CD4-positive, alpha-beta T cell treated with Interleukin-2 at 100 ng/mL for 4 hours (primary cell): ENCODE measurements at regions not wholly inside any gene's neighbourhood (a gene's known extent, or its start where the extent isn't known, plus 50 kb on each side); places are given as distances from the start of the nearest gene placed in this dataset.
"Not testable (repeated sequence)": the region's sequence is repeated elsewhere in the genome, so short reads cannot be mapped to it uniquely, and the experiment has no call there.

Experiments used
- DNase-seq: peaks from one replicate; pipeline ENCODE4 v3.0.0-alpha.2; 2020; ENCODE audit warnings: low spot score

DNA sequence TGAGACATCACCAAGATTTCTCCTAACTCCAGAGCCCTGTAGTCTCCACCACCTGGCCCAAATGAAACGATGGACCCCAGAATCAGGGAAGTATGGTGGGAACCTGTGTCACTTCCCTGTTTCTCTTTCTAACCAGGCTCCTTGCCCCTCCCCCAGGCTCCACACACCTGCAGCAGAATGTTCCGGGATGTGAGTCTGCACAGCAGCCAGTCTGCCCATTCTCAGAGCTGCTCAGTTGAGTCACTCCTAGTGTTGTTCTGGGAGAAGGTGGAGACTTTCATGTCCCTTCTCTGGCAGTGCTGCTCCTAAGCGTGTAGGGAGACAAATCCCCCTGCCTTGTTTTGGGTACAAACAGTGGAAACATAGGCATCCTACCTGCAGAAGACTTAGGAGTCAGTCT lies 76.0 kb upstream of the XPA start:
- DNase-seq: no peak

DNA sequence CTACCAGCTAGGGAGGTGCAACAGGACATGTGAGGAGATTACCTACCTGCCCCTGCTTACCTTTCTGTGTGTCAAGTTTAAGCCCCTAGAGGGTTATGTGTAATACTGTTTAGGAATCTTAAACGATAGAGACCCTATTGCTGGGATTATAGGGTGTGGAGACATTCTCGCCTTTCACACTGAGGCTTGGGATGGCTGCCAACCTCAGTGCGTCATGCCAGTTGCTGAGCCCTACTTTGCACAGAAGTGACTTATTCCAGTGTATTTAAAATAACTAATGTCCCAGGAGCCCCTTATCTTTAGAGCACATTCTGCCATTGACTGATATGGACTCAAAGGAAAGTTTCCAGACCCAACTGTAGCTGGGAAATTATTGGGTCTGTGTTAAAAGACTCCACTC lies 76.6 kb upstream of the XPA start:
- no peak for DNase-seq

DNA sequence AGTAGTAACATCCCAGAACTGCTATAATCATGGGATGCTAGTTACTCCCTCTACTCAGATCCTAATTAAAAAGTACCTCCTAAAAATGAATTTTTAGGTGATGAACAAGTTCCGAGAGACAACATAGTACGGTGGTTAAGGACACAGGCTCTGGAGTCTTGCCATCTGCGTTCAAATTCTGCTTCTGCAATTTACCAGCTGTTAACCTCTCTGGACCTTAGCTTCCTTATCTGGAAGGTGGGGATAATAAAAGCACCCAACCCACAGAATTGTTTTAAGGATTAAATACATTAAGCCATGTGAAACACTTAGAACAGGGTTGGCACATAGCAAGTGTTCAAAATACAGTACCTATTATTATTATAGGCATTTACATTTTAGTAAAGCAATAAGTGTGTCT lies 77.5 kb upstream of the XPA start:
- DNase-seq: no peak

DNA sequence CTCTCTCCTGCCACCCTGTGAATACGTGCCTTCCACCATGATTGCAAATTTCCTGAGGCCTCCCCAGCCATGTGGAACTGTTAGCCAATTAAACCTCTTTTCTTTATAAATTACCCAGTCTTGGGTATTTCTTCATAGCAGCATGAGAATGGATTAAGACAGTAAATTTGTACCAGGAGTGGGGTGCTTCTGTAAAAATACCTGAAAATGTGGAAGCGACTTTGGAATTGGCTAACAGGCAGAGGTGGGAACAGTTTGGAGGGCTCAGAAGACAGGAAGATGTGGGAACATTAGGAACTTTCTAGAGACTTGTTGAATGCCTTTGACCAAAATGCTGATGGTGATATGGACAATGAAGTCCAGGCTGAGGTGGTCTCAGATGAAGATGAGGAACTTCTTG lies 74.3 kb upstream of the FOXE1 start:
- not testable (repeated sequence) for DNase-seq

DNA sequence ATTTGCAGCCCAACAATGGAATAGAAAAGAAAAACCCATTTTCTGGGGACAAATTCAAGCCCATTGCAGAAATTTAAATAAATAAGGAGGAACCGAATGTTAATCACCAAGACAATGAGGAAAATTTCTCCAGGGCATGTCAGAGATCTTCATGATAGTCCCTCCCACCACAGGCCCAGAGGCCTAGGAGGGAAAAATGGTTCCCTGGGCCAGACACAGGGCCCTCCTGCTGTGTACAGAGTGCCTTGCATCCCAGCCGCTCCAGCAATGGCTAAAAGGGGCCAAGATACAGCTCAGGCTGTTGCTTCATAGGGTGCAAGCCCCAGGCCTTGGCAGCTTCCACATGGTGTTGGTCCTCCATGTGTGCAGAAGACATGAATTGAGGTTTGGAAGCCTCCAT lies 73.4 kb upstream of the FOXE1 start:
- DNase-seq: no peak

DNA sequence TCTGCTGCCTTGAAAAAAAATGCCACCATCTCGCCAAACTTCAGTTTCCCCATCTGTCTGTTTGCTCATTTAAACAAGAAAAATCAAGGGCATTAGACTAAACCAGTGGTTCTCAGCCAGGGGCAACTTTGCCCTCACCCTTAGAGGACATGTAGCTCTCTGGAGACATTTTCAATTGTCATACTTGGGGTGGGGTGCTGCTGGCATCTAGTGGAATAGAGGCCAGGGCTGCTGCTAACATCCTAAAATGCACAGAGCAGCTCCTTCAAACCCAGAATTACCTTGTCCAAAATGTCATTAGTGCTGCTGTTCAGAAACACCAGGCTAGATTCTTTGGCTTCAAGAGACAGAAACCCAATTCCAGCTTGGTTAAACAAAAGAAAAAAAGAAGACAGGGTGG lies 71.1 kb upstream of the FOXE1 start:
- DNase-seq: no peak

DNA sequence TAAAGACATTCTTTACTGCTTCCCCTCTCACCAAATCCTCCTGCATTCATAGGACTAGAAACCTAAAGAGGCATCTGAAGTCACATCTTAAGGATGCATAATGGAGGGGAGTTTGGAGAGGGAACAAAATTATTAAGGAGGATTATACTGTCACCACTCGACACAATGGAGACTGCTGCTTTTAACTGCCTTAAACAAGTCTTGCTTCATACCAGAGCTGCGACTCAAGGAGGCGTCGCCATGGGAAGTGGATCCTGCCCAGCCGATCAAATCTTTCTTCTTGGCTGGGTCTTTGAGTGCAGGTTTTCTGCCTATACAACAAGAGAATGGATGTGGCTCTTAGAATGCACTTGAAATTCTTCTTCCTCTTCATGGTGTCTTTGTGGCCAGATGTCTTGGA lies 66.7 kb upstream of the FOXE1 start:
- no peak for DNase-seq

DNA sequence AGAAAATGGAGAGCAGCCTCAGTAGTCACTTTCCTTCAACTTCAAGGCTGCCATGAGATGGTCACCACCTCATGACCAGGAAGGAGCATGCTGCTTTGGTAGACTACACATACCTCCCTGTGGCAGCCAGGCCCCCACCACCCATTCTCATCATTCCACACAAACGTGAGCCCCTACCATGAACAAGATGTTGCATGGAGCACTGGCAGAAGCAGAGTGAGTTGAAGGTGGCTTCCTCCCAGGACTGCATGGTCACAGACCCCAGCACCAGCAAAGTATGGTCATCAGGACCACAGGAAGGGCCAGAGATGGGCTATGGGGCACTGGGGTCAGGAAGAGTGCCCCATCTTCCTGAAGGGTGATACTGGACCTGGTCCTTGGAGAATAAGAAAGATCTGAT lies 65.5 kb upstream of the FOXE1 start:
- no peak for DNase-seq

DNA sequence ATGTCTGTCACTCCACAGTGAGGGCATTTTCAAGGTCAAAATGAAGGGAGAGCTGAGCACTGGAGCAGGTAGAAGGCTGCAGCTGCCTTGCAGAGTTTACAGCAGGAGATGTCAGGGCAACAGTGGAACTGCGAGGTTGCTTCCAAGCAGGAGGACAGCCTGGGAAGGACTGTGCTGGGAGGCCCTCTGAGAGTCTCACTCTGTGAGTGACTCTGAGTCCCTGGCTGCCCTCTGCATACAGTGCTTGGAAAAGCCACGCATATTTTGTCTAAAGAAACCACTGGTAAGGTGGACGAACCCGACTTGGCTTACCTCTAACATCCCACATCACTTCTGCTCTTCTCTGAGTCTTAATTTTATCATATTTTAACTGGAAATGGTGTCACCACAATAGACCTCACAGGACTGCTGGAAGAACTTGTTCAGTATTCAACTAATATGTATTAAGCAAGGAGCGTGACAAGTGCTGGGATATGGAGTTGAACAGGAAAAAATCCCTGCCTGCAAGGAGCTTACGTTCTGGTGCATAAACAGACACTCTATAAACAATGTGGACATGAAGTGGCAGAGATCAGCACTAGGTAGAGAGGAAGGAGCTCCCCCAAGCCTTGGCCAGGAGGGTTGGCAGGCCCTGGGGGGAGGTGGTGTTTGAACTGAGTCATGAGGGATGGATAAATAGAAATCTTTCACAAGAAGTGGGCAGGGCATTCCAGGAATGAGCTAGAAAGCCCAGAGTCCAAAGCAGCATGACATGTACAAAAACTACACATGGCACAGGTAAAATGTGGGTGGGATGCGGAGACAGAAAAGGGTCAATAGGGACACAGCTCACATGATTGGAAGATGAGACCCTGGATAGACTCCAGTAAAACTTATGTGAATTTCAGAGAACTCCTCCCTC lies 64.0 kb upstream of the FOXE1 start:
- no peak for DNase-seq

DNA sequence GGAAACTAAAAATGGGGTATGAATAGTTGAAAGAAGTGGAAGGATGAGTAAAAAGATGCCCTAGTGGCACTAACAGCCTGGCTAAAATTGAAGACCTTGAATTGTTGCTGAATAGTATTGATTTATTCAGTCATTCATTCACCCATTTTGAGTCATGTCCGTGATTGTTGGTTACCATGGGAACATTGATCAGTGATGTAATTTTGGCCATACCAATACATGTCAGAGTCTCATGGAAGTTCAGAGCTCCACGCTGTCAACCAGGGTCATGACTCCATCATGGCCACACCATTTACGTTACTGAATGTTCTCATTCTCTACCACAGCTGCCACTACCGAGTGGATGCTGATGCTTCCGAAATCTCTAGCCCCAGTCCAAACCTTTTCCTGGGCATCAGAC lies 62.5 kb upstream of the FOXE1 start:
- DNase-seq: no peak

DNA sequence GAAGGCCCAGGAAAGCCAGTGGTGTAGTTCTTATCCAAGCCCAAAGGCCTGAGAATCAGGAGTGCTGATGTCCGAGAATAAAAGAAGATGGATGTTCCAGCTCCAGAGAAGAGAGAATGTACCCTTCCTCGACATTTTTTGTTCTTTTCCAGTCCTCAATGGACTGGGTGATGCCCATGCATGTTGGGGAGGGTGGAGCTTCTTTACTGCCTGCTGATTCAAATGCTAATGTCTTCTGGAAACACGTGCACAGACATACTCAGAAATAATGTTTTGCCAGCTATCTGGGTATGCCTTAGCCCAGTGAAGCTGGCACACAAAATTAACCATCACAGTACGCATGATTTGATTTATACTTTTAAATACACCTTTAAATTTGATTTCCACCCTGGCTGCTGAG lies 61.5 kb upstream of the FOXE1 start:
- DNase-seq: no peak

DNA sequence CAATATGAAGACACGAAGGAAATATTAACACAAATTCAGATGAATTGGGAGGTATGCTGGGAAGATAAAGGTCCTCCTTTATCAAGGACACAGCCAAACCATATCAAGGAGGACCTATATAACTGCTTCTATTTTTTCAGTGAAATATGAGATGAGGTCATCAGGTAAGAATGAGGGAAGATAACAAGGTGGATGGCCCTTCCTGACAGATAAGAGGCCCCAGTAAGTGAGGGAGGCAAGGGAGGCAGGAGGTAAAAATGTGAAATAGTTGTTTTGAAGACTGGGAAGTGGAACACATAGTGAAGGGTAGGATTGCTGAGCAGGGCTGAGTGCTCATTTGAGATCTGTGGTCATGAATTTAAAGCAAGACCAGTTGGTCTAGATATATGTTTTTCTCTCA lies 60.0 kb upstream of the FOXE1 start:
- no peak for DNase-seq

DNA sequence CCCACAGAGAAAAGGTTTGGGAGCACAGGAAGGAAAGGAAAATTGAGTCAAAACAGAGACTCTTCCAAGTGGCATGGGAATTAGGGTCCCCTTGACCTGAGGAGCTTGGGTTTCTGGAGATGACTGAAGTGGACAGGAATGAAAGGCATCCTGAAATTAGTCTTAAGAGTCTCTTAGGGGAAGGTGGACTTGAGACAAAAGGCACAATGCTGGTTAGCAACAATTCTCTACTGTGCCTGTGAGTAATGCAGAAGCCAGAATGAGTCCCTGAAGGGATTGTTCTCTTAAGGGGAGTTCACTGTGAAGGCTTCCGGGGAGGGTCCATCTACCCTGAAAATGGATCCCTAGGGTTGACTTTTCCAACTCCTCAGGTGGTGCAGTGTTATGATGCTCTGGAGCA lies 58.4 kb upstream of the FOXE1 start:
- DNase-seq: no peak

DNA sequence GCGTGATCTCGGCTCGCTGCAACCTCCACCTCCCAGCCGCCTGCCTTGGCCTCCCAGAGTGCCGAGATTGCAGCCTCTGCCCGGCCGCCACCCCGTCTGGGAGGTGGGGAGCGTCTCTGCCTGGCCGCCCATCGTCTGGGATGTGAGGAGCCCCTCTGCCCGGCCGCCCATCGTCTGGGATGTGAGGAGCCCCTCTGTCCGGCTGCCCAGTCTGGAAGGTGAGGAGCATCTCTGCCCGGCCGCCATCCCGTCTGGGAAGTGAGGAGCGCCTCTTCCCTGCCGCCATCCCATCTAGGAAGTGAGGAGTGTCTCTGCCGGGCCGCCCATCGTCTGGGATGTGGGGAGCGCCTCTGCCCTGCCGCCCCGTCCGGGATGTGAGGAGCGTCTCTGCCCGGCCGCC lies 56.9 kb upstream of the FOXE1 start:
- DNase-seq: not testable (repeated sequence)

DNA sequence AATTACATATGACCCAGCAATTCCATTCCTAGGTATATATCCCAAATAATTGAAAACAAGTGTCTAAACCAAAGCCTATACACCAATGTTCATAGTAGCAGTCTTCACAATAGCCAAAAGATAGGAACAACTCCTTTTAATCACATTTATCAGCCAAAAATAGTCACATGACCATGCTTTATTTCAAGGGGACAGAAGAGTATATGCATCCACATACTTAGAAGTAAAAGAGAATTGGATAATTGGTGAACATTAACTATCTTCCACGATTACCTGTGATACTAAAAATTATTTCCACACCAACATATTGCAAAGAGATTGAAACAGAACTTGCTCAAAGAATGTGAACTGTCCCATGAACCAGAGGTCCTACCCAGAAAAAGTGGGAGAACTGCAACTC lies 51.8 kb upstream of the FOXE1 start:
- DNase-seq: no peak

DNA sequence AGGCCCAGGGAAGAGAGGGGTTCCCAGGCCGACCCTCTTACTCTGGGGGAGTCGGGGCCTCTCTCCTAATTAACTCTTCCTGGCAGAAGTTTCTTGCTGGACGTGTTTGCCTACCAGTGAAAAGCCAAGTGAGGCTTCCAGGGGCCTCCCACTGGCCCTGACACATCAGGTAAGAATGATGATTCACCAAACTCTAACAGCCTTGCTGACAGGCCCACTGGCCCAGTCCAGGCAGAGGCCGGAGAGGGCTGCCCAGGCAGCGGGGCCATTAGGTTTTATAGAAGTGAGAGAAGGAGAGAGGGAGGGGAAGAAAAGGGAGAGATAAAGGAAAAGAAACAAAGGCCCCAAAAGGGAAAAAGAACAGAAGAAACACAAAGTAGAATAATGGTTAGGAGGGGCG lies 50.8 kb upstream of the FOXE1 start:
- DNase-seq: no peak

DNA sequence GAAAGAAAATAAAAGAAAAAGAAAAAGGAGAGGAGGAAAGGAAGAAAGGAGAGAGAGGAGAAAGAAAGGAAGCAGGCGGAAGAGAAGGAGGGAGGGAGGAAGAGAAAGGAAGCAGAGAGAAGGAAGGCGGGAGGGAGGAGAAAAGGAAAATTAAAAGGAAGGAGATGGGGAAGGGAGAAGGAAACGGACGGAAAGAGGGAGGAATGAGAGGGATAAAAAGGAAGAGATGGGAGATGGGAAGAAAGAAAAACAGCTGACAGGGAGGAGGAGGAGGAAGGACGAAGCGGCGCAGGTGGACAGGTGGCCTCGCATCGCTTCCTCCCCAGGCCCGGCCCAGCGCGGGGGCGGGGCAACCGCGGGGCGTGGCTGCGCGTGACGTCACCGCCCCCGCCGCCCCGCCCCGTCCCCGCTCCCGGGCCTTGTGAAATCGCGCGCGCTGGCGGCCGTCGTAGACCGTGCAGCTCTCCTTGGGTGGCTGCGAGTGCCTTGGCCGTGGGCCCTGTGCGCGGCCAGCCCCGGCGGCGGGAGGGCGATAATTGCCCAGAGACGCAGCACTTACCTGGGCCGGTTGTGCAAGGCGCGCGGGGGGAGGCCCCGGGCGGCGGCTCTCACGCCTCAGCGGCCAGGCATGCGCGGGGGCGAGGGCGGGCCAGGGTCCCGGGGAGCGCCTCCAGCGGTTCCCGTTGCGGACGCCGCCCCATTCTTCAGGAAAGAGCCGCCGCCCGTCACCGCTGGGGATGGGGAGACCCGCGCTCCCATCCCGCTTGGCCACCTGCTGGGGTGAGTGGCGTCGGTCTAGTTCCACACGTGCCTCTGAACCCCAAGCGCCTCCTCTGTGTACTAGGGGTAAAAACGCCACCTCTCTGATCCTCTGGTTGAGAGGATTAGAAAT lies 49.6 kb upstream of the FOXE1 start:
- peak; percentile 76 for DNase-seq
